Activated CD8-positive, alpha-beta memory T cell treated with anti-CD3 and anti-CD28 coated beads, Interleukin-2, amount 10 ng/mL, durations not matched to agents 7 days and 5 days (primary cell): ENCODE measurements at regions not wholly inside any gene's neighbourhood (a gene's known extent, or its start where the extent isn't known, plus 50 kb on each side); places are given as distances from the start of the nearest gene placed in this dataset.
"Not testable (repeated sequence)": the region's sequence is repeated elsewhere in the genome, so short reads cannot be mapped to it uniquely, and the experiment has no call there.

Source experiments
- ATAC-seq: fragments of 150-1000 bp; cut with Tn5 transposase; one replicate; pipeline ENCODE4 v1.10.0; 2021; ENCODE audit warnings: moderate library complexity
- CTCF ChIA-PET: fragments of 350-600 bp; sonication (Branson Sonifier 250); formaldehyde crosslinking; loops from one replicate; lab custom pipeline; 2021; ENCODE audit warnings: antibody characterized with exemption; lab: Charles Lee
- DNase-seq: peaks from one replicate; pipeline ENCODE4 v3.0.0-alpha.2; 2020
- H3K27ac Mint-ChIP-seq: one replicate; pipeline ENCODE4 v1.8.0; 2021; ENCODE audit warnings: mild to moderate bottlenecking, mixed read lengths
- H3K27me3 Mint-ChIP-seq: one replicate; pipeline ENCODE4 v1.8.0; 2021; ENCODE audit warnings: mixed read lengths
- H3K36me3 Mint-ChIP-seq: one replicate; pipeline ENCODE4 v1.8.0; 2021; ENCODE audit warnings: mild to moderate bottlenecking, mixed read lengths
- H3K4me1 Mint-ChIP-seq: one replicate; pipeline ENCODE4 v1.8.0; 2021; ENCODE audit warnings: mixed read lengths
- H3K4me3 Mint-ChIP-seq: one replicate; pipeline ENCODE4 v1.8.0; 2021; ENCODE audit warnings: mild to moderate bottlenecking, moderate library complexity, mixed read lengths
- H3K9me3 Mint-ChIP-seq: one replicate; pipeline ENCODE4 v1.8.0; 2022; ENCODE audit warnings: low read depth, mixed read lengths

- Mint-ChIP-seq H3K4me3 (no peak overlapping the region), H3K4me1 (no peaks in the 10 kb centered on the region), H3K36me3 (no peaks in the 10 kb centered on the region), H3K9me3 (no peaks in the 10 kb centered on the region), H3K27ac (no peak overlapping the region), H3K27me3 (no peaks in the 10 kb centered on the region)
- CTCF ChIA-PET: no interaction called here
- DNase-seq (no peak), ATAC-seq (no peak)
Measured at GRCh38 chr9:126062158-126062886, 264.3 kb upstream of the MVB12B start.

GRCh38 chr9:126063326-126063725 is 263.3 kb upstream of the MVB12B start:
- Mint-ChIP-seq H3K27ac (no peak overlapping the region), H3K36me3 (no peaks in the 10 kb centered on the region), H3K9me3 (no peaks in the 10 kb centered on the region), H3K4me1 (no peaks in the 10 kb centered on the region), H3K27me3 (no peaks in the 10 kb centered on the region), H3K4me3 (no peak overlapping the region)
- CTCF ChIA-PET: no interaction called here
- no peak for ATAC-seq
- no peak for DNase-seq

DNA sequence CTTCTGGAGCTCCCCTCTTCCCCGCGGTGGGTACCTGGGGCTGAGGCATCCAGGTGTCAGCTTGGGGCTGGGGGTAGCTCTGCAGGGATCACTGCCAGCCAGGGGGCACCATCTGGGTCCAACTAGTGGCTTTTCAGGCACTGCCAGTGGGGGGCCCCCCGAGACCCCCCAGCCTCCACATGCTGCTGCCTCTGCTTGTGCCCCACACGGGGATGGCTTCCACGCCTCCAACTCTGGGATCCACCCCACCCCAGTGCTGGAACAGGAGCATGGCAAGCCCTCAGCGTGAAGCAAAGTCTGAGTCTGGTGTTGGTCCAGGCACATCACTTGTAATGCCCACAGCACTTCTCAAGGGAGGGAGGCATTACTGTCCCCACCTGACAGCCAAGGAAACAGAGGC is 260.5 kb upstream of the MVB12B start:
- Mint-ChIP-seq H3K4me1 (no peaks in the 10 kb centered on the region), H3K36me3 (no peaks in the 10 kb centered on the region), H3K4me3 (no peak overlapping the region), H3K27ac (no peak overlapping the region), H3K9me3 (no peaks in the 10 kb centered on the region), H3K27me3 (no peaks in the 10 kb centered on the region)
- CTCF ChIA-PET: no interaction called here
- DNase-seq: no peak
- ATAC-seq: no peak

DNA sequence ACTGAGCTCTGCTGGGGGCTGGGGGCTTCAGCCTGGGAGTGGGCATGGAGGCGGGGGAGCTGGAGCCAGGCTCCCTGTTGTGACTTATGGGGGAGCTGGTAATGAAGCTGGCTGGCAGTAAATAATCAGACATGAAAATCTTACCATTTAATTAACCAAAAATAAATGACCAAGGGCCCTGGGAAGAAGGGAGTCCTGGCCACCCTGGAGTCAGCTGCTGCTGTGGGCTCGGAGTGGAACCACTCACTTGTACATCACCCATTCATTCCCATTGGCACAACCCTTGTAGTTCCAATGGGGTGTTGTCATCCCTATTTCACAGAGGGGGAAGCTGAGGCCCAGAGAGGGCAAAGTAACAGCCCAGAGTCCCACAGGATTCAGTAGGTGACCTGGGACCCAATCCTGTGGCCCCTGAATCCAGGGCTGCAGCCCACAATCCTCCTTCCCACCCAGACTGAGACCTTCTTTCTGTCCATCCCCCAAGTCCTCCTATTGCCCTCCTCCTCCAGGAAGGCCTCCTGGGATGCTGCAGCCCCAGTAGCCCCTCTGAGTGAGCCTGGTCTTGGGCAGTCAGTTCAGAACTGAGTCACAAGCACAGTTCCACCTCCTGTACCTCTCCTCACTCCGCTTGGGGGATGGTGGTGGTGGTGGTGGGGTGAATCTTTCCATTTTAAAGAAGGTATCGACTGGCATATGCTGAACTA is 259.4 kb upstream of the MVB12B start:
- no peaks in the 10 kb centered on the region for H3K9me3 Mint-ChIP-seq
- H3K36me3 Mint-ChIP-seq: no peaks in the 10 kb centered on the region
- peaks cover 2% of the 10 kb centered on the region for H3K27me3 Mint-ChIP-seq
- CTCF ChIA-PET: interaction anchor here (1.0 kb wide), 1 partner anchor 10 kb away, joined by 3 read pairs; no protein-coding TSS in a partner anchor
- ATAC-seq (no peak), DNase-seq (no peak)
- H3K4me1 Mint-ChIP-seq: no peaks in the 10 kb centered on the region
- H3K27ac Mint-ChIP-seq: no peak overlapping the region
- H3K4me3 Mint-ChIP-seq: no peak overlapping the region

DNA sequence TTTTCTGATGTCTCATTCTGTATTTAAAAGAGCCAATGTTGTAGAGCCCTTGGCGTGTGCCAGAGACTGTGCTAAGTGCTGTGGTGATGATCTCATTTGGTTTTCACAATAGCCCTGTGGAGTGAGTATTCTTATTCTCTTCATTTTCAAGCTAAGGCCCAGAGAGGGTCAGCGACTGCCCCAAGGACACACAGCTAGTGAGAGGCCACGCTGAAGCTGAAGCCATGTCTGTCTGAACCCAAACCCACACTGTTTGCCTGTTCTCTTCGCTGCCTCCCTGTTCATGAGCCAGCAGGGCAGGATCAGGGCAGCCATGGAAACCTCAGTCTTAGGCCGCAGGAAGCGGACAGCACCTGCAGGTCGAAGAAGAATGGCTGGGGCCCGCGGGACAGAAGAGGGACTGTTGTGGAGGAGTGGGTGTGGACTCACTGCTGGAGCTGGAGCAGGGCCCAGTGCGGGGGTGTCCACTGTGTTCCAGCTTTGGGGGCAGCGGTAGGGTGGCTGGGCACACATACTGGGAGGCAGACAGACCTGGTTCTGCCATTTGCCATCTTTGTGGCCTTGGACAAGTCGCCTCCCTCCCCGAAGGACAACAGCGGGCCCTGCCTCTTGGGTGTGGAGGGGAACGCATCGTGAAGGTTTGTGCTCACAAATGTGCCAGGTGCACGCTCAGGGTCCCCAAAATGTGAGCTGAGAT is 257.9 kb upstream of the MVB12B start:
- DNase-seq (no peak), ATAC-seq (no peak)
- Mint-ChIP-seq H3K27ac (no peak overlapping the region), H3K36me3 (no peaks in the 10 kb centered on the region), H3K4me3 (no peak overlapping the region), H3K27me3 (peaks cover 2% of the 10 kb centered on the region), H3K4me1 (no peaks in the 10 kb centered on the region), H3K9me3 (no peaks in the 10 kb centered on the region)
- CTCF ChIA-PET: interaction anchor here (1.5 kb wide), 1 partner anchor 17 kb away, joined by 3 read pairs; no protein-coding TSS in a partner anchor

DNA sequence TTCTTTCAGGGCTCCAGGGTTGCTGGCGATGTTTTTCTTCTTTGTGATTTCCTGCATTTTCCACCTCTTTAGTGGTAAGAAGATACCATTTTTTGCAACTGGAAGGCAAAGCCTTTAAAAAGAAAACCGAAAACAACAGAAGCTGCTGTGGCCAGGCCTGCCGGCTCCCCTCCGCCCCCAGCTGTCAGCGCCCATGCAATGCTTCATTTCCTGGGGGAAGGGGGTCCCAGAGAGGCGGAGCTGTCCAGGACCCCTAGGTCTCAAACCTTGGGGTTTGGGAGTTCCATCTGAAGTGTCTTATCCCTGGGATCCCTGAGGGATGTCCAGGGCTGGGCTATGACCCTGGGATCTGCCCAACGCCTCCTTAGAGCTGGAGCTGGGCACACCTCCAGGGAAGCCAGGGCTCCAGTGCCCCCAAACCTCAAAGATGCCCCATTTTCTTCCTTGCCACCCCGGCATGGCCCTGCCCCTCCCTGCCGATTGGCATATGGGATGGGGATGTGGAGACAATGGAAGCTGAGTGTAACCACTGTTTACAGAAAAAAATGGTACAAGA is 257.2 kb upstream of the MVB12B start:
- DNase-seq: no peak
- H3K9me3 Mint-ChIP-seq: no peaks in the 10 kb centered on the region
- H3K4me3 Mint-ChIP-seq: no peak overlapping the region
- H3K27me3 Mint-ChIP-seq: peaks cover 2% of the 10 kb centered on the region
- CTCF ChIA-PET: interaction anchor here (1.5 kb wide), 1 partner anchor 16 kb away, joined by 3 read pairs; no protein-coding TSS in a partner anchor
- no peaks in the 10 kb centered on the region for H3K4me1 Mint-ChIP-seq
- no peaks in the 10 kb centered on the region for H3K36me3 Mint-ChIP-seq
- no peak for ATAC-seq
- no peak overlapping the region for H3K27ac Mint-ChIP-seq

GRCh38 chr9:126070058-126070655 is 256.5 kb upstream of the MVB12B start:
- ATAC-seq (no peak), DNase-seq (no peak)
- Mint-ChIP-seq H3K27ac (no peak overlapping the region), H3K4me1 (no peaks in the 10 kb centered on the region), H3K9me3 (no peaks in the 10 kb centered on the region), H3K27me3 (peaks cover 2% of the 10 kb centered on the region), H3K4me3 (no peak overlapping the region), H3K36me3 (no peaks in the 10 kb centered on the region)
- CTCF ChIA-PET: interaction anchor here (1.5 kb wide), 1 partner anchor 15 kb away, joined by 3 read pairs; no protein-coding TSS in a partner anchor

- no peak for ATAC-seq
- CTCF ChIA-PET: no interaction called here
- Mint-ChIP-seq H3K27me3 (peaks cover 6% of the 10 kb centered on the region), H3K27ac (no peak overlapping the region), H3K4me1 (no peaks in the 10 kb centered on the region), H3K36me3 (no peaks in the 10 kb centered on the region), H3K4me3 (no peak overlapping the region), H3K9me3 (no peaks in the 10 kb centered on the region)
- no peak for DNase-seq
Measured at GRCh38 chr9:126071076-126071750, 255.4 kb upstream of the MVB12B start.

- DNase-seq, CTCF ChIA-PET, H3K4me1 Mint-ChIP-seq, H3K36me3 Mint-ChIP-seq, H3K27ac Mint-ChIP-seq, H3K9me3 Mint-ChIP-seq, ATAC-seq, H3K4me3 Mint-ChIP-seq: not testable (repeated sequence)
- peaks cover 18% of the 10 kb centered on the region for H3K27me3 Mint-ChIP-seq
Measured at GRCh38 chr9:126077656-126078055, 249.0 kb upstream of the MVB12B start.

- H3K36me3 Mint-ChIP-seq: no peaks in the 10 kb centered on the region
- no peaks in the 10 kb centered on the region for H3K9me3 Mint-ChIP-seq
- H3K4me1 Mint-ChIP-seq: peaks cover 15% of the 10 kb centered on the region
- CTCF ChIA-PET: no interaction called here
- no peak overlapping the region for H3K4me3 Mint-ChIP-seq
- H3K27ac Mint-ChIP-seq: no peak overlapping the region
- no peak for ATAC-seq
- peaks cover 22% of the 10 kb centered on the region for H3K27me3 Mint-ChIP-seq
- no peak for DNase-seq
Measured at GRCh38 chr9:126080641-126081040, 246.0 kb upstream of the MVB12B start.

- Mint-ChIP-seq H3K27me3 (peaks cover 16% of the 10 kb centered on the region), H3K9me3 (no peaks in the 10 kb centered on the region), H3K27ac (no peak overlapping the region), H3K4me3 (no peak overlapping the region), H3K36me3 (no peaks in the 10 kb centered on the region), H3K4me1 (peaks cover 15% of the 10 kb centered on the region)
- ATAC-seq: no peak
- DNase-seq: no peak
- CTCF ChIA-PET: no interaction called here
Measured at GRCh38 chr9:126081746-126082145, 244.9 kb upstream of the MVB12B start.

GRCh38 chr9:126084008-126084407 is 242.6 kb upstream of the MVB12B start:
- peaks cover 15% of the 10 kb centered on the region for H3K4me1 Mint-ChIP-seq
- no peaks in the 10 kb centered on the region for H3K9me3 Mint-ChIP-seq
- H3K36me3 Mint-ChIP-seq: no peaks in the 10 kb centered on the region
- H3K27me3 Mint-ChIP-seq: peaks cover 13% of the 10 kb centered on the region
- no peak for ATAC-seq
- H3K4me3 Mint-ChIP-seq: no peak overlapping the region
- no peak for DNase-seq
- CTCF ChIA-PET: no interaction called here
- no peak overlapping the region for H3K27ac Mint-ChIP-seq

DNA sequence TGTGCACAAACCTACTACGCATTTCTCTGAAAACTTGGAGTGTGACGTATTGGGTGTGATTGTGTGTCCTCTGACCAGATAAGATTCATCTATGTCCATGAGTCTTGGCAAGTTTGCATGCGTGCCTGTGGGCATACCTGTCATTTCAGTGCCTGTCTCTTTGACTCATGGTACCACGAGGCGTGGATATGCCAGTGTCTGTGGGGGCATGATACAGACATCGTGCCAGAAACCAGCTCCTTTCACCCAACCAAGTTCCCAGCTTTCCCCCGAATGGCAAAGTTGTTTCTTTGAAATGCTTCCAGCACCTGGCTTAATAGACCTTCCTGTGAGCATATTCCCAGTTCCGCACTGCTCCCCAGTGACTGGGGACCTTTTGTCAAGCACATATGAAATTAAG is 241.9 kb upstream of the MVB12B start:
- Mint-ChIP-seq H3K4me3 (no peak overlapping the region), H3K27ac (no peak overlapping the region), H3K27me3 (peaks cover 9% of the 10 kb centered on the region), H3K9me3 (no peaks in the 10 kb centered on the region), H3K4me1 (peaks cover 15% of the 10 kb centered on the region), H3K36me3 (no peaks in the 10 kb centered on the region)
- no peak for DNase-seq
- no peak for ATAC-seq
- CTCF ChIA-PET: no interaction called here
